ENCODE measurements at regions not wholly inside any gene's neighbourhood (a gene's known extent, or its start where the extent isn't known, plus 50 kb on each side); places are given as distances from the start of the nearest gene placed in this dataset.

- Mint-ChIP-seq H3K27ac (no peak overlapping the region), H3K4me1 (no peaks in the 10 kb centered on the region), H3K4me3 (no peak overlapping the region), H3K27me3 (ENCODE audit: low read depth in 2 of 2) (no peaks in the 10 kb centered on the region), H3K9me3 (peaks cover 7 to 12% of the 10 kb centered on the region in 2 donors), H3K36me3 (no peaks in the 10 kb centered on the region)
- Histone ChIP-seq H3K4me1 (ENCODE audit: control insufficient read depth, insufficient read depth, low read length) (no peaks in the 10 kb centered on the region), H3K27ac (ENCODE audit: low read length) (no peak overlapping the region), H3K4me3 (ENCODE audit: low read length) (no peak overlapping the region), H3K27me3 (ENCODE audit: control insufficient read depth, insufficient read depth, low read length) (no peaks in the 10 kb centered on the region), H3K9me3 (ENCODE audit: control insufficient read depth, insufficient read depth, low read length) (no peaks in the 10 kb centered on the region), H3K36me3 (ENCODE audit: control insufficient read depth, insufficient read depth, low read length) (no peaks in the 10 kb centered on the region)
- no peak for TF ChIP-seq CTCF (IDR thresholded peaks at IDR 0.05)
- 79% methylated on average over 3 of the region's 3 CpGs for WGBS (ENCODE audit: insufficient coverage)
- intact Hi-C loops (cut with micrococcal nuclease), result no loop called here
- ATAC-seq, result no peak
- no peak for DNase-seq
Observed at GRCh38 chr5:104061707-104062106, 499.1 kb upstream of the NUDT12 start.

- Mint-ChIP-seq H3K36me3 (no peaks in the 10 kb centered on the region), H3K4me1 (no peaks in the 10 kb centered on the region), H3K27ac (no peak overlapping the region), H3K27me3 (ENCODE audit: low read depth in 2 of 2) (no peaks in the 10 kb centered on the region), H3K9me3 (peaks cover 7 to 10% of the 10 kb centered on the region in 2 donors), H3K4me3 (no peak overlapping the region)
- Histone ChIP-seq H3K4me3 (ENCODE audit: low read length) (no peak overlapping the region), H3K27me3 (ENCODE audit: control insufficient read depth, insufficient read depth, low read length) (no peaks in the 10 kb centered on the region), H3K27ac (ENCODE audit: low read length) (no peak overlapping the region), H3K9me3 (ENCODE audit: control insufficient read depth, insufficient read depth, low read length) (peaks cover 9% of the 10 kb centered on the region), H3K36me3 (ENCODE audit: control insufficient read depth, insufficient read depth, low read length) (no peaks in the 10 kb centered on the region), H3K4me1 (ENCODE audit: control insufficient read depth, insufficient read depth, low read length) (no peaks in the 10 kb centered on the region)
- DNase-seq (no peak), ATAC-seq (no peak)
- TF ChIP-seq CTCF (IDR thresholded peaks at IDR 0.05), result no peak
- intact Hi-C loops (cut with micrococcal nuclease), result no loop called here
- WGBS (ENCODE audit: insufficient coverage), result 57% methylated on average over 1 of the region's 2 CpGs
Observed at GRCh38 chr5:104053353-104053649, 490.7 kb upstream of the NUDT12 start.

GRCh38 chr5:104052558-104053352 is 490.2 kb upstream of the NUDT12 start:
- Mint-ChIP-seq H3K4me3 (no peak overlapping the region), H3K27ac (no peak overlapping the region), H3K9me3 (peaks cover 5 to 12% of the 10 kb centered on the region in 2 donors), H3K36me3 (no peaks in the 10 kb centered on the region), H3K27me3 (ENCODE audit: low read depth in 2 of 2) (no peaks in the 10 kb centered on the region), H3K4me1 (no peaks in the 10 kb centered on the region)
- DNase-seq (no peak), ATAC-seq (no peak)
- H3K27ac ChIP-seq (ENCODE audit: low read length), result no peak overlapping the region
- no peak for TF ChIP-seq CTCF (IDR thresholded peaks at IDR 0.05)
- H3K36me3 ChIP-seq (ENCODE audit: control insufficient read depth, insufficient read depth, low read length), result no peaks in the 10 kb centered on the region
- H3K4me1 ChIP-seq (ENCODE audit: control insufficient read depth, insufficient read depth, low read length), result no peaks in the 10 kb centered on the region
- intact Hi-C loops (cut with micrococcal nuclease), result no loop called here
- no peaks in the 10 kb centered on the region for H3K27me3 ChIP-seq (ENCODE audit: control insufficient read depth, insufficient read depth, low read length)
- peaks cover 9% of the 10 kb centered on the region for H3K9me3 ChIP-seq (ENCODE audit: control insufficient read depth, insufficient read depth, low read length)
- 100% methylated on average over 5 of the region's 7 CpGs for WGBS (ENCODE audit: insufficient coverage)
- no peak overlapping the region for H3K4me3 ChIP-seq (ENCODE audit: low read length)

GRCh38 chr5:104050436-104050835 is 487.8 kb upstream of the NUDT12 start:
- Mint-ChIP-seq H3K27me3 (ENCODE audit: low read depth in 2 of 2) (no peaks in the 10 kb centered on the region), H3K4me3 (no peak overlapping the region), H3K9me3 (peaks cover 11 to 22% of the 10 kb centered on the region in 2 donors), H3K27ac (no peak overlapping the region), H3K4me1 (no peaks in the 10 kb centered on the region), H3K36me3 (no peaks in the 10 kb centered on the region)
- no peak overlapping the region for H3K4me3 ChIP-seq (ENCODE audit: low read length)
- no peaks in the 10 kb centered on the region for H3K27me3 ChIP-seq (ENCODE audit: control insufficient read depth, insufficient read depth, low read length)
- DNase-seq (no peak), ATAC-seq (no peak)
- H3K9me3 ChIP-seq (ENCODE audit: control insufficient read depth, insufficient read depth, low read length), result peaks cover 9% of the 10 kb centered on the region
- H3K4me1 ChIP-seq (ENCODE audit: control insufficient read depth, insufficient read depth, low read length), result no peaks in the 10 kb centered on the region
- H3K27ac ChIP-seq (ENCODE audit: low read length), result no peak overlapping the region
- no peak for TF ChIP-seq CTCF (IDR thresholded peaks at IDR 0.05)
- intact Hi-C loops (cut with micrococcal nuclease), result no loop called here
- H3K36me3 ChIP-seq (ENCODE audit: control insufficient read depth, insufficient read depth, low read length), result no peaks in the 10 kb centered on the region

Measured in natural killer cell (primary cell).